Thyroid gland (tissue), 4 donors: ENCODE measurements at regions not wholly inside any gene's neighbourhood (a gene's known extent, or its start where the extent isn't known, plus 50 kb on each side); places are given as distances from the start of the nearest gene placed in this dataset.

Source experiments
- POLR2A ChIP-seq, 2 donors: fragments of 450-650 bp; IDR thresholded peaks; one replicate each; pipeline ENCODE4 v1.6.1; 2017; ENCODE audit warnings: antibody characterized with exemption in 2 of 2, mild to moderate bottlenecking in 2 of 2, moderate library complexity in 1 of 2
- TF ChIP-seq, protein P1 (sequence below), 6 experiments: fragments of 200-600 bp in 3 of 6; fragments of 450-650 bp in 3 of 6; sonication (generic) in 3 of 6; IDR thresholded peaks; one replicate each; pipeline ENCODE4 v1.5.1; 2016 to 2019; ENCODE audit warnings: antibody characterized with exemption in 6 of 6, mild to moderate bottlenecking in 2 of 6, inconsistent platforms in 1 of 6, moderate library complexity in 1 of 6

DNA sequence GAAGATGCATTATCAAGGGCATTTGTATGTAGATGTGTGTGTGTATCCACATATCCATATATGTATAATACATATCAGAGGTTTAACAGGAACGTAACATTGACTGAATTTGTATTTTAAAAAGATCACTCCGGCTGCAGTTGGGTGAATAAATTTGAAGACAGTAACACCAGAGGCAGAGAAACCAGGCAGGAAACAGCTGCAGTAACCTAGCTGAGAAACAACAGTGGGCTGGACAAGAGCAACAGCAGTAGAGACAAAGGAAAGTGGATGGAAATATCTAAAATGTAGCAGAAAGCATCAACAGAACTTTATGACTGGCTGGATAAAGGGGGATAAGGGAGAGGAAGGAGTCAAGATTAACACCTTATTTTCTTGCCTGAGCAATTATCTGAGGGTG is 68.3 kb upstream of the SETMAR start:
- TF ChIP-seq, protein P1, sequence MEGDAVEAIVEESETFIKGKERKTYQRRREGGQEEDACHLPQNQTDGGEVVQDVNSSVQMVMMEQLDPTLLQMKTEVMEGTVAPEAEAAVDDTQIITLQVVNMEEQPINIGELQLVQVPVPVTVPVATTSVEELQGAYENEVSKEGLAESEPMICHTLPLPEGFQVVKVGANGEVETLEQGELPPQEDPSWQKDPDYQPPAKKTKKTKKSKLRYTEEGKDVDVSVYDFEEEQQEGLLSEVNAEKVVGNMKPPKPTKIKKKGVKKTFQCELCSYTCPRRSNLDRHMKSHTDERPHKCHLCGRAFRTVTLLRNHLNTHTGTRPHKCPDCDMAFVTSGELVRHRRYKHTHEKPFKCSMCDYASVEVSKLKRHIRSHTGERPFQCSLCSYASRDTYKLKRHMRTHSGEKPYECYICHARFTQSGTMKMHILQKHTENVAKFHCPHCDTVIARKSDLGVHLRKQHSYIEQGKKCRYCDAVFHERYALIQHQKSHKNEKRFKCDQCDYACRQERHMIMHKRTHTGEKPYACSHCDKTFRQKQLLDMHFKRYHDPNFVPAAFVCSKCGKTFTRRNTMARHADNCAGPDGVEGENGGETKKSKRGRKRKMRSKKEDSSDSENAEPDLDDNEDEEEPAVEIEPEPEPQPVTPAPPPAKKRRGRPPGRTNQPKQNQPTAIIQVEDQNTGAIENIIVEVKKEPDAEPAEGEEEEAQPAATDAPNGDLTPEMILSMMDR (IDR thresholded peaks at IDR 0.05) = no peak
- no peak for TF ChIP-seq POLR2A (IDR thresholded peaks at IDR 0.05)
